NCI-H226 (cell line): ENCODE measurements at regions not wholly inside any gene's neighbourhood (a gene's known extent, or its start where the extent isn't known, plus 50 kb on each side); places are given as distances from the start of the nearest gene placed in this dataset.
"Not testable (repeated sequence)": the region's sequence is repeated elsewhere in the genome, so short reads cannot be mapped to it uniquely, and the experiment has no call there.

Source experiments
- DNase-seq: peaks from one replicate; pipeline ENCODE4 v3.0.0-alpha.2; 2015

GRCh38 chr2:11077411-11077810 lies 77.9 kb upstream of the SLC66A3 start:
- no peak for DNase-seq

- DNase-seq: no peak
Measured at GRCh38 chr2:11079136-11079824, 76.0 kb upstream of the SLC66A3 start.

GRCh38 chr2:11080253-11081115 lies 74.8 kb upstream of the SLC66A3 start:
- DNase-seq: no peak

GRCh38 chr2:11082880-11083279 lies 72.4 kb upstream of the SLC66A3 start:
- DNase-seq: no peak

- not testable (repeated sequence) for DNase-seq
Measured at GRCh38 chr2:11088821-11089220, 66.4 kb upstream of the SLC66A3 start.

- DNase-seq: no peak
Measured at GRCh38 chr2:11090187-11090586, 65.1 kb upstream of the SLC66A3 start.

- DNase-seq: no peak
Measured at GRCh38 chr2:11092701-11093335, 62.4 kb upstream of the SLC66A3 start.

GRCh38 chr2:11093467-11093866 lies 61.8 kb upstream of the SLC66A3 start:
- DNase-seq: no peak

GRCh38 chr2:11094021-11094810 lies 61.1 kb upstream of the SLC66A3 start:
- DNase-seq: no peak

- no peak for DNase-seq
Measured at GRCh38 chr2:11096591-11096990, 58.7 kb upstream of the SLC66A3 start.

GRCh38 chr2:11097038-11097720 lies 58.1 kb upstream of the SLC66A3 start:
- DNase-seq: peak; percentile 70

- DNase-seq: no peak
Measured at GRCh38 chr2:11097854-11098387, 57.3 kb upstream of the SLC66A3 start.

- no peak for DNase-seq
Measured at GRCh38 chr2:11099122-11100065, 55.9 kb upstream of the SLC66A3 start.

GRCh38 chr2:11100130-11100529 lies 55.1 kb upstream of the SLC66A3 start:
- DNase-seq: no peak

GRCh38 chr2:11100976-11101375 lies 54.3 kb upstream of the SLC66A3 start:
- no peak for DNase-seq

- DNase-seq: no peak
Measured at GRCh38 chr2:11101430-11101829, 53.8 kb upstream of the SLC66A3 start.

GRCh38 chr2:11102466-11102865 lies 52.8 kb upstream of the SLC66A3 start:
- DNase-seq: no peak

- no peak for DNase-seq
Measured at GRCh38 chr2:11102956-11103860, 52.1 kb upstream of the SLC66A3 start.

- DNase-seq: no peak
Measured at GRCh38 chr2:11103984-11104793, 51.1 kb upstream of the SLC66A3 start.
